Right lobe of liver (tissue), 6 donors: ENCODE measurements at regions not wholly inside any gene's neighbourhood (a gene's known extent, or its start where the extent isn't known, plus 50 kb on each side); places are given as distances from the start of the nearest gene placed in this dataset.

Experiments
- ATAC-seq, 4 donors: fragments of 200-7000 bp; cut with Tn5 transposase; one replicate each; pipeline ENCODE4 v1.9.1; 2020; ENCODE audit warnings: mild to moderate bottlenecking in 4 of 4, moderate library complexity in 4 of 4
- DNase-seq, 3 donors: peaks; one replicate each; pipeline ENCODE4 v3.0.0-alpha.2; 2020
- H3K27ac ChIP-seq, 3 donors: fragments of 200-600 bp; one replicate each; pipeline ENCODE4 v1.8.0; 2022
- H3K27me3 ChIP-seq, 2 donors: fragments of 200-600 bp; one replicate each; pipeline ENCODE4 v1.8.0; 2022
- H3K36me3 ChIP-seq, 4 donors: fragments of 200-600 bp; sonication (generic) in 1 of 4; one replicate each; pipeline versions ENCODE4 v1.5.1 to v1.8.0; 2017 to 2022; ENCODE audit warnings: control low read depth in 1 of 4
- H3K4me1 ChIP-seq, 4 donors: fragments of 200-600 bp; sonication (generic) in 1 of 4; one replicate each; pipeline versions ENCODE4 v1.5.1 to v1.8.0; 2017 to 2022; ENCODE audit warnings: control low read depth in 1 of 4
- H3K4me3 ChIP-seq, 3 donors: fragments of 200-600 bp; one replicate each; pipeline ENCODE4 v1.8.0; 2022
- H3K9me3 ChIP-seq, 4 donors: fragments of 200-600 bp; sonication (generic) in 1 of 4; one replicate each; pipeline versions ENCODE4 v1.5.1 to v1.8.0; 2017 to 2022; ENCODE audit warnings: control low read depth in 1 of 4
- CTCF ChIP-seq, 4 donors: fragments of 200-600 bp in 3 of 4; fragments of 450-650 bp in 1 of 4; IDR thresholded peaks; one replicate each; pipeline versions ENCODE4 v1.5.1 to v1.8.0; 2016 to 2022; ENCODE audit warnings: antibody characterized with exemption in 4 of 4, mild to moderate bottlenecking in 2 of 4
- POLR2A ChIP-seq: fragments of 450-650 bp; IDR thresholded peaks from one replicate; pipeline ENCODE4 v1.6.1; 2017; ENCODE audit warnings: antibody characterized with exemption, mild to moderate bottlenecking
- WGBS: methylation state at CpG from one replicate; pipeline ENCODE4 v1.1.6; 2018; ENCODE audit warnings: low coverage, low lambda C conversion rate; ENCODE audit not compliant: insufficient coverage; ENCODE audit errors: missing lambda C conversion rate; 5-methylcytosine and 5-hydroxymethylcytosine counted together
- intact Hi-C, 2 donors: fragments of 100-400 bp; cut with DNase I; formaldehyde crosslinking; loops; one replicate each; pipeline versions ENCODE4 v1.11.2 to v1.14.1; 2022
- donor health status: DM: no; HTN: yes; CAD: no.
- donor health status: DM: no; HTN: no; CAD: no.
- donor health status: DM: no; HTN: no; CAD: no.
- donor health status: DM: no; HTN: yes; CAD: no.
- donor health status: DM: no; HTN: yes; CAD: no.

- TF ChIP-seq CTCF (IDR thresholded peaks at IDR 0.05) (no peak), POLR2A (no peak)
- intact Hi-C loops, result no loop called here
- ATAC-seq, result no peak
- H3K27me3 ChIP-seq, result no peaks in the 10 kb centered on the region
- H3K9me3 ChIP-seq, result no peaks in the 10 kb centered on the region
- H3K4me3 ChIP-seq, result no peak overlapping the region
- no peak for DNase-seq
- no peaks in the 10 kb centered on the region for H3K4me1 ChIP-seq
- WGBS, result 27% methylated on average over 6 of the region's 6 CpGs
- no peaks in the 10 kb centered on the region for H3K36me3 ChIP-seq
- no peak overlapping the region for H3K27ac ChIP-seq
These were observed 108.7 kb upstream of the FUT8 start for GRCh38 chr14:65303899-65304222.

GRCh38 chr14:65304239-65304638, 108.3 kb upstream of the FUT8 start:
- Histone ChIP-seq H3K27me3 (no peaks in the 10 kb centered on the region), H3K4me1 (no peaks in the 10 kb centered on the region), H3K36me3 (no peaks in the 10 kb centered on the region), H3K9me3 (no peaks in the 10 kb centered on the region), H3K4me3 (no peak overlapping the region), H3K27ac (no peak overlapping the region)
- intact Hi-C loops, result no loop called here
- DNase-seq (no peak), ATAC-seq (no peak)
- 89% methylated on average over 2 of the region's 4 CpGs for WGBS
- TF ChIP-seq POLR2A, result no peak
- TF ChIP-seq CTCF (IDR thresholded peaks at IDR 0.05), result no peak

DNA sequence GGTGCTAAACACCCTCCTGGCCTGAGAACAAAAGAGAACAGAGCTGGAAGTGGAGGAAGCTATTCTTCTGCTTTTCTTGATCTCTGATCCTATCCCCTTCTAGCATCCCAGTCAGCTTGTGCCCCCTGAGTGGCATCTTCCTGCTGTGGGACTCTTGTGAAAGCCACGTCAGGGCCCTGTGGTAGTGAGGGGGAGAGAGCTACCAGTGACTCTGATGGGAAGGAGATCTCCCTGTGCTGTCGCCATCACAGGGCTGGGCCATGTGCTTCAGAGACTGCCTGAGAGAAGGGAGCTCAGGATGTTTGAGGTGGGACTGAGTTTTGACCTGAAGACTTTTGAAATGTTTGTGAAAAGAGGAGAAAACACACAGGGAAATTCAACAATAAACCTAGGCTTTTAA, 107.6 kb upstream of the FUT8 start:
- intact Hi-C loops, result no loop called here
- no peaks in the 10 kb centered on the region for H3K4me1 ChIP-seq
- TF ChIP-seq POLR2A (no peak), CTCF (IDR thresholded peaks at IDR 0.05) (no peak)
- H3K27ac ChIP-seq, result no peak overlapping the region
- H3K27me3 ChIP-seq, result no peaks in the 10 kb centered on the region
- no peaks in the 10 kb centered on the region for H3K36me3 ChIP-seq
- H3K4me3 ChIP-seq, result no peak overlapping the region
- WGBS, result 40% methylated on average over 2 of the region's 2 CpGs
- ATAC-seq, result no peak
- no peaks in the 10 kb centered on the region for H3K9me3 ChIP-seq
- DNase-seq, result no peak

DNA sequence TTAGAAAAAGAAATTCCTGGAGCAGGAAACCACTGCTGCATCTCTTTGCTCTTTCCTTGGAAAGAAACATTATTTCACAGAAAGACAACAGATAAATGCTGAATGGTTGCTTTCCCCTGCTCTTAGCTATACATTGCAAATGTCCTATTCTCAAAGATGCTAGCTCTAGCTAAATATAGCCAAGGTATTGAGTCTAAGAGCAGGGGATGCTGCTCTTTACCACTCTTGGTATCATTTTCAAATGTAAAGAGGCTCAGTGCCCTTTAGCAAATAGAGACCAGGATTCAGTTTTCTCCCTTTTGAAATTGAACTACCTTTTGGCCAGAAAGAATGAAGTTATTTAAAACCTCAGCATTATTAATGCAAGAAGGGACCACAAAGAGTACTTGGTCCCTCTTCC, 104.0 kb upstream of the FUT8 start:
- DNase-seq (no peak), ATAC-seq (no peak)
- Histone ChIP-seq H3K4me3 (no peak overlapping the region), H3K27ac (no peak overlapping the region), H3K4me1 (no peaks in the 10 kb centered on the region), H3K36me3 (no peaks in the 10 kb centered on the region), H3K9me3 (no peaks in the 10 kb centered on the region), H3K27me3 (no peaks in the 10 kb centered on the region)
- TF ChIP-seq CTCF (IDR thresholded peaks at IDR 0.05) (no peak), POLR2A (no peak)
- intact Hi-C loops, result no loop called here

- TF ChIP-seq CTCF (IDR thresholded peaks at IDR 0.05), result no peak
- no peak for TF ChIP-seq POLR2A
These were observed 102.0 kb upstream of the FUT8 start for GRCh38 chr14:65310568-65310967.

More at GRCh38 chr14:65310568-65310967, 102.0 kb upstream of the FUT8 start:
- ATAC-seq, result no peak
- no peaks in the 10 kb centered on the region for H3K9me3 ChIP-seq
- no peaks in the 10 kb centered on the region for H3K27me3 ChIP-seq
- no peak overlapping the region for H3K27ac ChIP-seq
- H3K4me1 ChIP-seq, result no peaks in the 10 kb centered on the region
- WGBS, result 49% methylated on average over 2 of the region's 2 CpGs
- intact Hi-C loops, result no loop called here
- DNase-seq, result no peak
- no peaks in the 10 kb centered on the region for H3K36me3 ChIP-seq
- H3K4me3 ChIP-seq, result no peak overlapping the region
